PFSK-1 (cell line): ENCODE measurements at regions not wholly inside any gene's neighbourhood (a gene's known extent, or its start where the extent isn't known, plus 50 kb on each side); places are given as distances from the start of the nearest gene placed in this dataset.

Experiments used
- POLR2AphosphoS5 ChIP-seq: IDR thresholded peaks from 2 replicates; pipeline ENCODE4 v1.6.1; 2012; ENCODE audit warnings: low read depth, mild to moderate bottlenecking, control low read depth, low read length, moderate library complexity
- REST ChIP-seq, 2 experiments: IDR thresholded peaks; 2 replicates each; pipeline versions ENCODE4 v1.6.1 to v1.8.0; 2011 to 2012; ENCODE audit warnings: low read depth in 2 of 2, low read length in 2 of 2, control low read depth in 1 of 2, inconsistent platforms in 1 of 2, mild to moderate bottlenecking in 1 of 2, moderate library complexity in 1 of 2; ENCODE audit not compliant: insufficient read depth in 1 of 2
- SIN3A ChIP-seq: IDR thresholded peaks from 2 replicates; pipeline ENCODE4 v1.6.1; 2012; ENCODE audit warnings: mild to moderate bottlenecking, low read length, moderate library complexity, borderline replicate concordance; ENCODE audit not compliant: insufficient read depth
- TAF1 ChIP-seq: IDR thresholded peaks from 2 replicates; pipeline ENCODE4 v1.6.1; 2012; ENCODE audit warnings: low read length, control low read depth, borderline replicate concordance; ENCODE audit not compliant: insufficient read depth

- TF ChIP-seq REST (IDR thresholded peaks at IDR 0.05; ENCODE audit: insufficient read depth in 1 of 2, low read depth in 2 of 2, low read length in 2 of 2) (no peak), POLR2AphosphoS5 (no peak), TAF1 (no peak), SIN3A (no peak)
Observed at GRCh38 chr14:97850886-97851285, 1053.7 kb downstream of the VRK1 start.
